Activated CD4-positive, alpha-beta memory T cell treated with anti-CD3 and anti-CD28 coated beads for 36 hours (primary cell): ENCODE measurements at regions not wholly inside any gene's neighbourhood (a gene's known extent, or its start where the extent isn't known, plus 50 kb on each side); places are given as distances from the start of the nearest gene placed in this dataset.

Experiments
- CTCF ChIA-PET: fragments of 350-600 bp; sonication (Branson Sonifier 250); formaldehyde crosslinking; loops from one replicate; lab custom pipeline; 2021; ENCODE audit warnings: antibody characterized with exemption, inconsistent platforms; lab: Charles Lee
- POLR2A ChIA-PET: fragments of 350-600 bp; sonication (Branson Sonifier 250); formaldehyde crosslinking; loops from one replicate; lab custom pipeline; 2021; ENCODE audit warnings: antibody characterized with exemption; lab: Charles Lee
- DNase-seq: peaks from one replicate; pipeline ENCODE4 v3.0.0-alpha.2; 2020
- H3K27ac Mint-ChIP-seq: one replicate; pipeline ENCODE4 v1.8.0; 2021; ENCODE audit warnings: mixed read lengths
- H3K27me3 Mint-ChIP-seq: one replicate; pipeline ENCODE4 v1.8.0; 2021; ENCODE audit warnings: mixed read lengths
- H3K36me3 Mint-ChIP-seq: one replicate; pipeline ENCODE4 v1.8.0; 2021; ENCODE audit warnings: mixed read lengths
- H3K4me1 Mint-ChIP-seq: one replicate; pipeline ENCODE4 v1.8.0; 2021; ENCODE audit warnings: low read depth, mixed read lengths
- H3K4me3 Mint-ChIP-seq: one replicate; pipeline ENCODE4 v1.8.0; 2021; ENCODE audit warnings: mild to moderate bottlenecking, mixed read lengths
- H3K9me3 Mint-ChIP-seq: one replicate; pipeline ENCODE4 v1.8.0; 2021; ENCODE audit warnings: mixed read lengths
- intact Hi-C: fragments of 100-400 bp; cut with micrococcal nuclease; formaldehyde crosslinking; loops from one replicate; pipeline ENCODE4 v1.15.1; 2023

GRCh38 chr4:157911662-157912061 lies 261.2 kb downstream of the GASK1B start:
- ChIA-PET CTCF (interaction anchor here (0.8 kb wide), 1 partner anchor 8 kb away, joined by 3 read pairs; no protein-coding TSS in a partner anchor), POLR2A (no interaction called here)
- Mint-ChIP-seq H3K27me3 (no peaks in the 10 kb centered on the region), H3K9me3 (no peaks in the 10 kb centered on the region), H3K27ac (no peak overlapping the region), H3K4me1 (no peaks in the 10 kb centered on the region), H3K4me3 (no peak overlapping the region), H3K36me3 (no peaks in the 10 kb centered on the region)
- intact Hi-C loops = no loop called here
- DNase-seq = no peak

DNA sequence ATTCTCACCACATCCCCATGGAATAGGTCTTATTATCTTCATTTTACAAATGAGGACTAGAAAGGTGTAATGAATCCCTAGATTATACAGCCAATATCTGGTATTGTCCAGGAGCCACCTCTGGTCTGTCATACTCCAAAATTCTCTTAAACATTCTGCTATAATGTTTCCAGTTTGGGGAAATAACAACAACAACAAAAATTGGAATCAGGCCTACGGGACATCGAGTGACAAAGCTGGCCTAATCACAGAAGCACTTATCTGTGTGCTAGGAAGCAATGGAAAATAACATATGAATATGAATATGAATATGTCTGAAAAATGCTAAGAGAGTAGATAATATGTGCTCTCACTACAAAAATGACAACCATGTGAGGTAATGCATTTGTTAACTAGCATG lies 264.1 kb downstream of the GASK1B start:
- POLR2A ChIA-PET = no interaction called here
- intact Hi-C loops = no loop called here
- no peaks in the 10 kb centered on the region for H3K4me1 Mint-ChIP-seq
- CTCF ChIA-PET = no interaction called here
- no peak for DNase-seq
- H3K4me3 Mint-ChIP-seq = no peak overlapping the region
- no peaks in the 10 kb centered on the region for H3K9me3 Mint-ChIP-seq
- H3K27ac Mint-ChIP-seq = no peak overlapping the region
- H3K36me3 Mint-ChIP-seq = no peaks in the 10 kb centered on the region
- no peaks in the 10 kb centered on the region for H3K27me3 Mint-ChIP-seq

- POLR2A ChIA-PET = no interaction called here
- CTCF ChIA-PET = no interaction called here
- Mint-ChIP-seq H3K27me3 (no peaks in the 10 kb centered on the region), H3K4me3 (no peak overlapping the region), H3K9me3 (no peaks in the 10 kb centered on the region), H3K36me3 (no peaks in the 10 kb centered on the region), H3K4me1 (no peaks in the 10 kb centered on the region), H3K27ac (no peak overlapping the region)
- no peak for DNase-seq
- intact Hi-C loops = no loop called here
These were observed 264.8 kb downstream of the GASK1B start for GRCh38 chr4:157908031-157908430.

- H3K27me3 Mint-ChIP-seq = no peaks in the 10 kb centered on the region
- CTCF ChIA-PET = no interaction called here
These were observed 265.4 kb downstream of the GASK1B start for GRCh38 chr4:157907226-157907946.

GRCh38 chr4:157898836-157899605 lies 273.8 kb downstream of the GASK1B start:
- ChIA-PET CTCF (interaction anchor here (0.6 kb wide), 1 partner anchor 212 kb away, joined by 3 read pairs; no protein-coding TSS in a partner anchor), POLR2A (no interaction called here)
- no peak overlapping the region for H3K27ac Mint-ChIP-seq
- intact Hi-C loops = no loop called here
- H3K4me1 Mint-ChIP-seq = no peaks in the 10 kb centered on the region
- no peak for DNase-seq
- H3K27me3 Mint-ChIP-seq = no peaks in the 10 kb centered on the region
- H3K36me3 Mint-ChIP-seq = no peaks in the 10 kb centered on the region
- H3K4me3 Mint-ChIP-seq = no peak overlapping the region
- H3K9me3 Mint-ChIP-seq = peaks cover 3% of the 10 kb centered on the region

More at GRCh38 chr4:157907226-157907946, 265.4 kb downstream of the GASK1B start:
- H3K4me1 Mint-ChIP-seq = no peaks in the 10 kb centered on the region
- POLR2A ChIA-PET = no interaction called here
- H3K9me3 Mint-ChIP-seq = no peaks in the 10 kb centered on the region
- no peak overlapping the region for H3K4me3 Mint-ChIP-seq
- DNase-seq = no peak
- H3K27ac Mint-ChIP-seq = no peak overlapping the region
- H3K36me3 Mint-ChIP-seq = no peaks in the 10 kb centered on the region
- intact Hi-C loops = no loop called here

- CTCF ChIA-PET = no interaction called here
- H3K4me3 Mint-ChIP-seq = no peak overlapping the region
These were observed 274.9 kb downstream of the GASK1B start for GRCh38 chr4:157897855-157898370.

DNA sequence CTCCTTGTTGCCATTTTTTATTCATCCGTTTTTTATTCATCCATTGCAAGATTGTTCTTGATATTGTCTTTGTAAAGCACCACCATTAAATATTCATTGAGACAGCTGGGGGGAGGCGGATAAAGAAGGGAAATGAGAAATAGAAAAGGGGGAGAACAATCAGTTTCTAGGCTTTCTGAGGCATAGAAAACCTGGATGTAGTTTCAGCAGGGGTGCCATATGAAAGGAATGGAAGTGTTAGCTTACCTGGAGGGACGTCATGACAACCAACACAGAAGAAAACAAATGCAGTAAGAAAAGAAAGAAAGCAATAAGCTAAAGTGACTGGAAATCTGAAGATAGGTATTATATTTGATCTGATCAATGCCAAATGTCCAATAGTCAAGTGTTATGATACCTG lies 276.1 kb downstream of the GASK1B start:
- Mint-ChIP-seq H3K27me3 (no peaks in the 10 kb centered on the region), H3K4me3 (no peak overlapping the region), H3K27ac (no peak overlapping the region), H3K36me3 (no peaks in the 10 kb centered on the region), H3K9me3 (peaks cover 2% of the 10 kb centered on the region), H3K4me1 (no peaks in the 10 kb centered on the region)
- CTCF ChIA-PET = no interaction called here
- POLR2A ChIA-PET = no interaction called here
- DNase-seq = no peak
- intact Hi-C loops = no loop called here

More at GRCh38 chr4:157897855-157898370, 274.9 kb downstream of the GASK1B start:
- Mint-ChIP-seq H3K4me1 (no peaks in the 10 kb centered on the region), H3K9me3 (peaks cover 3% of the 10 kb centered on the region), H3K27ac (no peak overlapping the region), H3K36me3 (no peaks in the 10 kb centered on the region), H3K27me3 (no peaks in the 10 kb centered on the region)
- DNase-seq = no peak
- POLR2A ChIA-PET = no interaction called here
- intact Hi-C loops = no loop called here

DNA sequence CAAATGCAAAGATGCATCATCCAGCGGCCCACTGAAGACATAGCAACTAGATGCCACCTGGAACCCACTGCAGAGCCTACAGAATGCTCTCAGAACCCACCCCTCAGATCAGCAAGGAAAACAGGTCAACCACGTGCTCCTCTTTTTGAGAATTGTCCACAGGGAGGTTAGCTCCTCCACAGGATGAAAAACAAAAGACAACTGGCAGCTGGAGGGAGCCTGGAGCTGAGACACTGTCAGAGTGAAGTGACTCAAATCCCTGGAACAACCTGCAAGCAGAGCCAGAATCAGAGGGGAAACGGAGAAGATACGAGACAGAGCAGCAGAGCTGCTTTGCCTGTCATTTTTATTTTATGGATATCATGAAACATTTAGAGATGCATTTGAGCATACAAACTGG lies 277.6 kb downstream of the GASK1B start:
- H3K4me1 Mint-ChIP-seq = no peaks in the 10 kb centered on the region
- ChIA-PET POLR2A (no interaction called here), CTCF (no interaction called here)
- no peaks in the 10 kb centered on the region for H3K27me3 Mint-ChIP-seq
- no peaks in the 10 kb centered on the region for H3K36me3 Mint-ChIP-seq
- intact Hi-C loops = no loop called here
- no peak for DNase-seq
- H3K4me3 Mint-ChIP-seq = no peak overlapping the region
- H3K27ac Mint-ChIP-seq = no peak overlapping the region
- H3K9me3 Mint-ChIP-seq = no peaks in the 10 kb centered on the region

DNA sequence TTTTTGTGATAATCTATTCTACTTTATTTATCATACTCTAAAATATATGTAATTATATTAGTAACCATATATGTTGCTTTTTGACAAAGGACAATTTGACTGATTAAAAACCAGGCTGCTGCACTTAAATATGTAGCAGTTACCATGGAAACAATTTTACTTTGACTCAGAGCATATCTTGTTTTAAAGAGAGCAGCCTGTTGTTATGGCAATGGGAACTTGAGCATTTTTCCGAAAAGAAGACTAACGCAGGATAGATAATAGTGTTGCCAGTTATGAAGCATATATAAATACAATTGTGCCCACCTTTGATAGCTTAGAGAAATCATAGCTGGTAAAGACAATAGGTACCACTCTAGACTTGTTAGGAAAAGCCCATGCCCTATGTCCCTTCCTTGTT lies 283.0 kb downstream of the GASK1B start:
- Mint-ChIP-seq H3K4me1 (no peaks in the 10 kb centered on the region), H3K36me3 (no peaks in the 10 kb centered on the region), H3K9me3 (no peaks in the 10 kb centered on the region), H3K27me3 (no peaks in the 10 kb centered on the region), H3K4me3 (no peak overlapping the region), H3K27ac (no peak overlapping the region)
- CTCF ChIA-PET = no interaction called here
- intact Hi-C loops = no loop called here
- no peak for DNase-seq
- POLR2A ChIA-PET = no interaction called here

DNA sequence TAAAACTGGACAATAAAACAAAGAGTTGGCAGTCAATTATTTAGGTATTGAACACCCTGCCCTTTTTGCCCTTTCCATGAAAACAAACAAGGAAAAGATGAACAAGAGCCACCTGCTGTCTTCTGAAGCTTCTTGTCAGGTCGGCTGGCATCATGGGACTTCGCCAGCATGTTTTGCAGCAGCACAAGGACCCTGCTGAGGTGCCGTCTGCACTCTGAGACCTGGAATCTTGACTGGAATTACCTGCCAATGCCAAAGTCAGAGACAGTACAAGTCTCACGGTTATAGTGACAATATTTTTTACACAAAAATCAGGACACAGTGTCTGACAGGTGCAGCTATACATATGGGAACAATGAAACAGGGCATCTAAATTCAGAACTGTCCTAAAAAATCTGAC lies 284.5 kb downstream of the GASK1B start:
- Mint-ChIP-seq H3K27ac (no peak overlapping the region), H3K9me3 (no peaks in the 10 kb centered on the region), H3K4me1 (no peaks in the 10 kb centered on the region), H3K27me3 (no peaks in the 10 kb centered on the region), H3K4me3 (no peak overlapping the region), H3K36me3 (no peaks in the 10 kb centered on the region)
- POLR2A ChIA-PET = no interaction called here
- intact Hi-C loops = no loop called here
- CTCF ChIA-PET = no interaction called here
- DNase-seq = no peak

GRCh38 chr4:157887316-157887715 lies 285.5 kb downstream of the GASK1B start:
- DNase-seq = no peak
- CTCF ChIA-PET = no interaction called here
- no peak overlapping the region for H3K27ac Mint-ChIP-seq
- intact Hi-C loops = no loop called here
- H3K27me3 Mint-ChIP-seq = no peaks in the 10 kb centered on the region
- POLR2A ChIA-PET = no interaction called here
- H3K4me1 Mint-ChIP-seq = no peaks in the 10 kb centered on the region
- no peak overlapping the region for H3K4me3 Mint-ChIP-seq
- no peaks in the 10 kb centered on the region for H3K9me3 Mint-ChIP-seq
- no peaks in the 10 kb centered on the region for H3K36me3 Mint-ChIP-seq

- Mint-ChIP-seq H3K36me3 (no peaks in the 10 kb centered on the region), H3K4me1 (no peaks in the 10 kb centered on the region), H3K9me3 (no peaks in the 10 kb centered on the region), H3K27ac (no peak overlapping the region), H3K27me3 (no peaks in the 10 kb centered on the region), H3K4me3 (no peak overlapping the region)
- DNase-seq = no peak
- ChIA-PET POLR2A (no interaction called here), CTCF (no interaction called here)
- intact Hi-C loops = no loop called here
These were observed 286.2 kb downstream of the GASK1B start for GRCh38 chr4:157886645-157887044.
